ENCODE measurements at regions not wholly inside any gene's neighbourhood (a gene's known extent, or its start where the extent isn't known, plus 50 kb on each side); places are given as distances from the start of the nearest gene placed in this dataset.

DNA sequence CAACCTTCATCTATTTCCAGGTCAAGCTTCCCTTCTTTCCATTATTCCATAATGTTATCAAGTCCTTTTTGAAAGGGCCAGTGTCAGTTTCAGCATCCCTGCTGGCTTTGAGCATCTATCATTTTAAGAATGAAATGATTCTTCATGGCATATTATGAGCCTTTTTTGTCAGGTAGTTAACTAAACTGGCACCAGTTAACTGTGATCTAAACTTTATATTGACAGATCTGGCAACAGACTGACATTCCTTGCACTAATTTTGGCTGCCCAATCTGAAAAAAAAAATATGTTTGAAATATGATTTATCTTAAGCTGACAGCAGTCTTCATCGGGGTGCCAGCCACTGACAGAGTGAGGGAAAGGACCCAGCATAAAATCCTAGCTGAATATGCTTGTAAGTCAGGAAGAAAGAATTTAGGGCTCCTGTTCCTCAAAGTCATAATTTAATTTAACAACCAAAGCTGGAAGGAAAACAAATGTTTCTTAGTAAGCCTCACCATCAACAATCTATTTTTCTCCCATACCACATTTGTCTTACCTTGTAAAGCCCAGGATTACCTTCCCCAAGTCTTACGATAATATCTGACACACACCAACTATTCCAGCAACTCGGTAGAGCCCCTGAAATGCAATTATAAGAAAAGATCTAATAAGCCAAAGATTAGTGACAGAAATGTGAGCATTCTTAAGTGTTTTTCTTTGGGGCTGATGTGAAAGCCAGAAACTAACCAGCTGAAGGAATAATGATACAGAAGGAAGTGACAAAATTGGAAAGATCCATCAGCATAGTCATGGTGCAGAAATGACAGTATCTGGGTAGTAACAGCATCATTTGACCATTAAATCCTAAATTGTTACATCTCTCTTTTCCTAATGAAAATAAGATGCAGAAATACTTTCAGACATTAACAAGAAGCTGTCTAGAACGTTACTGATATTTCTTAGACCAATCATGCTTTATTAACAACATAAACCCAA lies 228.1 kb downstream of the RBM43 start:
- DNase-seq (ENCODE audit: low read depth), result no peak

DNA sequence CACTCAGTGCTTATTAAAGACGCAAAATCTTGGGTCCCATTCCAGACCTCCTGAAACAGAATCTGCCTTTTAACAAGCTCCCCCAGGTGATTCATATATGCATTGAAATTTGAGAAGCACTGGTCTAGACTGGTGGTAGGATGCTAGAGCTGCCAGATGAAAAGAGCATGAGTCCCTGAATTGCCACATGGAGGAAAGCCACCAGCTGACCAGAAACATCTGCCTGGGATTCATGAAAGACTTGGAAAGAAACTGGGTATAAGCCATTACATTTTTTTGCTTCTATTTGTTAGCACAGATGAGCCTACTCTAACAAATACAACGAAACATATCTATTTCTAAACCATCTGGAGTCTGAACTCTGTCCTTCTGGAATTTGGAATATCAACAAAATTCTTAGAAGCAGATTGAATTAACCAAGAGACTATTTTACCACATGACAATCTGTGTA lies 228.9 kb downstream of the RBM43 start:
- no peak for DNase-seq (ENCODE audit: low read depth)

DNA sequence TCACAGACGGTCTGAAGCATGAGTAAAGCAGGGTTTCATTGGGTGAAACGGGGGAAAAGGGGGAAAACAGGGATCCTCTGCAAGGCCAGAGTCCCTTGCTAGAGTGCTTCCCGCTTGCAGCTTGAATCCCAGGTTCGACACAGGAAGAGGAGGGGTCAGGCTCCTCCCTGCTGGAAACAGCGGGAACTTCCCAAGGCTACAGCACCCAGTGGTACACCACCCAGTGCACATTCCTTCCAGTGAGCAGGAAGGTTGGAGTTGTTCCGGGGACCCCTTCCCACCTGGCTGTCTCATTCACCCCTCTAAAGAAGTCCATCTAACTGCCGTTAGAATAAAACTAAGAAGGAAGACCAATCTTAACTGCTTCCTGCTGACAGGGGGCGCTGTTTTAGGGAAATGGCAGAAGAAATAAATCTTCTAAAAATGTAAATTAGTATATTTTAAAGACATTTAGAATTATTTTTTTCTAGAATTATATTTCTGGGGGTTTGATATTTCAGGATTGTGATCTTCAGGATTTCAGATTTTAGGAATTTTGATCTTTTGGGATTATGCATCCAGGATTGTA lies 230.9 kb downstream of the RBM43 start:
- no peak for DNase-seq (ENCODE audit: low read depth)

- DNase-seq (ENCODE audit: low read depth), result no peak
Observed at GRCh38 chr2:151029406-151030157, 232.1 kb downstream of the RBM43 start.

GRCh38 chr2:151028691-151029176 lies 232.9 kb downstream of the RBM43 start:
- DNase-seq (ENCODE audit: low read depth), result no peak

GRCh38 chr2:151027151-151027550 lies 234.5 kb downstream of the RBM43 start:
- no peak for DNase-seq (ENCODE audit: low read depth)

GRCh38 chr2:151025816-151026215 lies 235.8 kb downstream of the RBM43 start:
- no peak for DNase-seq (ENCODE audit: low read depth)

GRCh38 chr2:151024696-151025251 lies 236.9 kb downstream of the RBM43 start:
- DNase-seq (ENCODE audit: low read depth), result no peak

- DNase-seq (ENCODE audit: low read depth), result no peak
Observed at GRCh38 chr2:151021747-151022452, 239.8 kb downstream of the RBM43 start.

DNA sequence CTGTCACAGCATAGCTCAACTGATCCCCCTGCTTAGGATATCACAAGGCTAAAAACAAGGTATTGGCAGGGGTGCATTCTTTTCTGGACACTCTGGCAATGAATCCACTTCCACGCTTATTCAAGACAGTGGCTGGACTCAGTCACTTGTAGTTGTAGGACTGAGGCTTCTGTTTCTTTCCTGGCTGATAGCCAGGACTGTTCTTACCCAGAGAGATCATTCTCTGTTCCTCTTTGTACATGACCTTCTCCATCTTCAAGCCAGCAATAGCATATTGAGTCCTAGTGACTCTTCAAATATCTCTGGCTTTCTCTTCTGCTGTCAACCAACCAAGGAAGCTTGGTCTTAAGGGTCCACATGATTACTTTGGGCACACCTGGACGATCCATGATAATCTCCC lies 241.3 kb downstream of the RBM43 start:
- no peak for DNase-seq (ENCODE audit: low read depth)

DNA sequence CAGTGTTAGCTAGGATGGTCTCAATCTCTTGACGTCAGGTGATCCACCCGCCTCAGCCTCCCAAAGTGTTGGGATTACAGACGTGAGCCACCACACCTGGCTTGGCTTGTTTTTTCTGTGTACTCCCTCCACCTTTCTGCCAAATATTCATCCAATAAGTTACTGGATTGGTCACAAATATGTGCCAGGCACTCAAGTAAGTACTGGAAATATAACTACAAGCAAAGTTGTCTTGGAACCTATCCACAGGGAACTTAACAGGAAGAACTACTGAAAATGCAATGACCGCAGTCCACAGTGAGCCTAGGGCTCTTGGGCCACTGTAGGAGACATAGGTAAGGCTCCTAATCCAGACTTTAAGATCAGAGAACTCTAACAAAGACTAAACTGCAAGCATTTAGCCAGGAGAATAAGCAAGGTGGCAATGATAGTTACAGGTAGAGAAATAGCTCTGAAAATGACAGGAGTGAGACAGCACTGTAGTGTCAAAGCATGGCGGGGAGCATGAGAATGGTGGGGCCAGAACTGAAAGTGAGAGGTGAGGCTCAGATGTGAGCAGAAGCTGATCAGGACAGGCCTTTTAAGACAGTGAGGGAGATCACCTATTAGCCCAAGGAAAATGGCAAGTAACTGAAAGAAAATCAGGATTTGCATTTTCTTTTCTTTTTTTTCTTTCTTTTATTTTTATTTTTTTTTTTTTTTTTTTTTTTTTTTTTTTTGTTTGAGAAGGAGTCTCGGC lies 252.1 kb downstream of the RBM43 start:
- no peak for DNase-seq (ENCODE audit: low read depth)

DNA sequence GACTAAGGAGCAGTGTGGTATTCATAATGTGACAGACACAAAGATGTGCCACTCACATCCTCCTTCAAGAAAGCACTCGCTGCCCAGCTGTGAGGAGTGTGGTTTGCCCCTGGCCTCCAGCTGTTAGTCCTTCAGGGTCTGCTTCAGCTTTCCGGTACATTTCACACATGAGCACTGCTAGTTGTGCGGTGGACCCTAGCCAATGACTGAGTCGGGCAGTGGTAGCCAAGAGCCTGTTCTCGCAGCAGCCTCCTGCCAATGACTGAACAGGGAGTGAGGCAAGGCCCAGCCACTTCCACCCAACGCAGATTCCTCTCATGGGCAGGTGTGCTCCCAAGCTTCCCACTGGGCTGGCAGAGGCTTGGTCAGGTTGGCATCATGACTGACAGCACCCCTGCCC lies 254.3 kb downstream of the RBM43 start:
- peak; percentile 10 for DNase-seq (ENCODE audit: low read depth)

DNA sequence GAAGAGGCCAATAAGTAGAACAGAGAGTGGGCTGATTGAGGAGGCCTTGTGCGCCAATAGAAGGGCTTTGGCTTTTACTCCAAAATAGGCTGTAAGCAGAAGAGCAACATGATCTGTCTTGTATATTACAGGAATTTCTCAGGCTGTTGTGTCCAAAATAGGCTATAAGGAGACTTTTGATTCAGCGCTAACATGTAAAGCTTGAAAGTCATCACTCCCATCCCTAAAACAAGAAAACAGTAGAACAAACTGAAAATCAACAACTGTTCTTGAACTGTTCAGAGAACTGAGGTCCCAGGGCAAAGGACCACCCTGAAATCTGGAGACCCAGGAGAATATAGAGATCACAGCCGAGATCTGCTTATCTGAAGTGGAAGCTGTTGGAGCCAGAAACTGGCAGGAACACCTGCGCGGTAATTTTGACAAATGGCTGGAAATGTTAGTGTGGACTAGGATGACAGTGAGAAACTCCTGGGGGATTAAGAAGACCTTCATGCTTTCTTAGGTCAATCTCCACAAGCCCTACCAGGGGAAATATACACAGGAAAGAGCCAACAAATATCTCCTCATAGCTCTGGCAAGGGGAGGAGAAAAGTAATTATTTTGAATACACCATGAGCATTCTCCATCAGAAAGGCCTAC lies 258.6 kb downstream of the RBM43 start:
- no peak for DNase-seq (ENCODE audit: low read depth)

- no peak for DNase-seq (ENCODE audit: low read depth)
Observed at GRCh38 chr2:150997702-150998440, 263.8 kb downstream of the RBM43 start.

DNA sequence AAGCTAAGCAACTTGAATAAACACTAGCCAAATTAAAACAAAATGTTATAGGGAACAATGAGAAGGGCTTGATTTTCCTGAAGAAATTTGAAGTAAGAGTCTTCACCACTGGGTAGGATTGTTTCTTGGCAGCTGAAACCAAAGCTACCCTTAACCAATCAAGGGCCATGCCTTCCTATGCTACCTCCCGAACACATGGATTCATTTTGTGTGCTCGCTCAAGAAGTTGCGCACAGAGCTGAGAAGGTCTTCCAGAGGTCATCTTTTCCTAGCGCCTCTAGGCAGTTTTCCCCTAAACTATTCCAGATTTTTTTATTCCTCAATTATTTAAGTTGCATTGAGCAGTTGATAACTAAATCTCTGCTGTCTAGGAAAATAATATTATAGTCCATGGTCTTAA lies 264.6 kb downstream of the RBM43 start:
- DNase-seq (ENCODE audit: low read depth), result no peak

DNA sequence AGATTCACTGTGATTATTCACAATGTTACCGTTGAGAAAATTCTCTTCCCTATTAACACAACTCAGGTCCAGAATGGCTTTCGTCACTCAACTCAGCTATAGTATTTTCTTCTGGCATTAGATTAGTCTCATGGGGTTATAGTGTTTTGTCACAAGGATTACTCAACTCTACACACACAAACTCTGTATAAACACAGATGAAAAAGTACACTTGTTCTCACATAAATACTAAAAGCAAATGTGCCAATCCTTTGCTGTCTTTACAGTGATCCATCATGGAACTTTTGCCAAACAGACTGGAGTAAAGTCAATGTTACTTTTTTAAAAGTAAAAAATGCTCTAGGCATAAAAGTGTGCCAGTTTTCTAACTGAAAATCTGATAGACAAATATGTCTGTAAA lies 267.6 kb downstream of the RBM43 start:
- DNase-seq (ENCODE audit: low read depth), result no peak

GRCh38 chr2:150989969-150990368 lies 271.7 kb downstream of the RBM43 start:
- no peak for DNase-seq (ENCODE audit: low read depth)

- DNase-seq (ENCODE audit: low read depth), result no peak
Observed at GRCh38 chr2:150985741-150986140, 275.9 kb downstream of the RBM43 start.

DNA sequence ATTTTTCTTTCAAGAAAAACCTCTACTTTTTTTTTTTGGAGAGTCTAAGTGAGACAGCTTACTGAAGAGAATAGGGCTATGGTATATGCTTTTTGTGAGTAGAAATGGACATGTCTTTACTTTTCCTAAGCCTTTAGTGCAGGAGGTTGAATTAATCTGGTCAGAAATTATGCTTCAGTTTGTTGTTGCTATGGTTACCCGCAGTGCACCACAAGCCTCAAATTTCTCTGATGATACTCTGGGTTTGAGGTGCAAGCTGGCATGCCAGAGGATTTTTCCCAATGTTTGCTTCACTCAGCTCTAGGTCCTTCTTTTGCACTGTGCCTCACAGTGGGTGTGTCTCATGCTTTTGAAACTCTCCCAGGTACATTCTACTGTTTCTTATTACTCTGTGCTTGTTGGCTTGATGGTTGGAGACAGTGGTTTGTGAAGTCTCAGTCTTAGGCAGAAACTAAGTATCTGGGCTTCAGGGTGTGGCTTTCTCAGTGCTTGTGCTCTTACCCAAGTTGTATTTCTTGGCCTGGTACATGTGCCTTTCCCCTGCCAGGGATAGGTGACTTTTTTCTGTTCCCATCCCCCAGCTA lies 278.3 kb downstream of the RBM43 start:
- DNase-seq (ENCODE audit: low read depth), result no peak
